BLaER1 (cell line): ENCODE measurements at regions not wholly inside any gene's neighbourhood (a gene's known extent, or its start where the extent isn't known, plus 50 kb on each side); places are given as distances from the start of the nearest gene placed in this dataset.

ENCODE experiments used
- H3K27ac ChIP-seq: shearing (Covaris generic); formaldehyde crosslinking; 2 replicates; pipeline ENCODE4 v1.8.1; 2022
- H3K27me3 ChIP-seq: shearing (Covaris generic); formaldehyde crosslinking; 2 replicates; pipeline ENCODE4 v1.8.1; 2022
- H3K36me3 ChIP-seq: shearing (Covaris generic); formaldehyde crosslinking; 2 replicates; pipeline ENCODE4 v1.8.1; 2022
- H3K4me1 ChIP-seq: shearing (Covaris generic); formaldehyde crosslinking; 2 replicates; pipeline ENCODE4 v1.8.1; 2022
- H3K4me2 ChIP-seq: shearing (Covaris generic); formaldehyde crosslinking; 2 replicates; pipeline ENCODE4 v1.8.1; 2022
- H3K4me3 ChIP-seq: shearing (Covaris generic); formaldehyde crosslinking; 2 replicates; pipeline ENCODE4 v1.8.1; 2022
- H3K9ac ChIP-seq: shearing (Covaris generic); formaldehyde crosslinking; 2 replicates; pipeline ENCODE4 v1.8.1; 2022
- H3K9me3 ChIP-seq: shearing (Covaris generic); formaldehyde crosslinking; 2 replicates; pipeline ENCODE4 v1.8.1; 2022
- H4K20me1 ChIP-seq: shearing (Covaris generic); formaldehyde crosslinking; 2 replicates; pipeline ENCODE4 v1.8.1; 2022
- Cebpa-rat ChIP-seq: shearing (Covaris generic); IDR thresholded peaks from 2 replicates; pipeline ENCODE4 v1.8.1; 2022

DNA sequence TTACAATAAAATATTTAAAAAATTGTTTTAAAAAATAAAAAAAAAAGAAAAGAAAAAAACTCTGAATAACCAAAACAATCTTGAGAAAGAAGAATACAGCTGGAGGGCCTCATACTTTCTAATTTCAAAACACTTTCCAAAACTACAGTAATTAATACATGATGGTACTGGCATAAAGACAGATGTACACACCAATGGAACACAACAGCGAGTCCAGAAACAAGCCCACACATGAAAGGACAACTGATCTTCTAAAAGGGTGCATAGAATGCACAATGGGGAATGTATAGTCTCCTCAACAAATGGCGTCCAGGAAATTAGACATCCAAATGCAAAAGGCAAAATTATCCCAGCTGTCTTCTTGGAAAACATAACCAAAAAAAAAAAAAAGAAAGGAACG lies 99.6 kb downstream of the LURAP1L start:
- Histone ChIP-seq H3K27me3 (no peaks in the 10 kb centered on the region), H4K20me1 (no peaks in the 10 kb centered on the region), H3K4me1 (no peaks in the 10 kb centered on the region), H3K9ac (no peak overlapping the region), H3K36me3 (no peaks in the 10 kb centered on the region), H3K4me3 (no peak overlapping the region), H3K9me3 (no peaks in the 10 kb centered on the region), H3K4me2 (no peak overlapping the region), H3K27ac (no peak overlapping the region)
- TF ChIP-seq Cebpa-rat: no peak

DNA sequence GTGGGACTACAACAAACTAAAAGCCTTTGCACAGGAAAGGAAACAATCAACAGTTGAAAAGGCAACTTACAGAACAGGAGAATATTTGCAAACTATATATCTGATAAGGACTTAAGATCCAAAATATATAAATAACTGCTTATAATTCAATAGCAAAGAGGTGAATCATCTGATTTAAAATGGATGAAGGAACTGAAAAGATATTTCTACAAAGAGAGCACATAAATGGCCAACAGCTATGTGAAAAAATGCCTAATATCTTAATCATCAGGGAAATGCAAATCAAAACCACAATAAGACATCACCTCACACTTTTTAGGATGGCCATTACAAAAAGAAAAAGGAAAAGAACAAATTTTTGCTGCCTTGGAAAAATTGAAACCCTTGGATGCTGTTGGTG lies 100.4 kb downstream of the LURAP1L start:
- H3K4me3 ChIP-seq: no peak overlapping the region

DNA sequence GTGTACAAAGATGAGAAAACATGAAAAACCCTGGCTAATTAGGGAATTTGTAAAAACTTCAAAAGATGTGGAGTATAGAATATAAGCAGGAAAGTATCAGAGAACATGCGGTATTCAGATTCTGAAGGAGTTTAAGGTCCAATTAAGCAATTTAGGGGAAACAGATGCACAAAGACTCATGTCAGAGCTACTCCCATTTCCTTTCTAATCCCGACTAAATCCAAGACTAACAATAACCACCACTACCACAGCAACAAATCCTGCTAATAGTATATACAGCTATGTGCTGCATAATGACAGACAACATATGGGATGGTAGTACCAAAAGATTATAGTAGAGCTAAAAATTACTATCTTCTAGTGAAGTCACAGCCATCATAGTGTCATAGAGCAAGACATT lies 102.1 kb downstream of the LURAP1L start:
- TF ChIP-seq Cebpa-rat: no peak
- Histone ChIP-seq H3K9me3 (no peaks in the 10 kb centered on the region), H3K36me3 (no peaks in the 10 kb centered on the region), H3K27ac (no peak overlapping the region), H3K27me3 (no peaks in the 10 kb centered on the region), H4K20me1 (no peaks in the 10 kb centered on the region), H3K9ac (no peak overlapping the region), H3K4me2 (no peak overlapping the region), H3K4me3 (no peak overlapping the region), H3K4me1 (no peaks in the 10 kb centered on the region)

More for the DNA sequence above, 100.4 kb downstream of the LURAP1L start:
- Histone ChIP-seq H3K27me3 (no peaks in the 10 kb centered on the region), H3K9me3 (no peaks in the 10 kb centered on the region), H3K27ac (no peak overlapping the region), H3K36me3 (no peaks in the 10 kb centered on the region), H3K4me2 (no peak overlapping the region), H3K4me1 (no peaks in the 10 kb centered on the region), H4K20me1 (no peaks in the 10 kb centered on the region), H3K9ac (no peak overlapping the region)
- no peak for TF ChIP-seq Cebpa-rat

DNA sequence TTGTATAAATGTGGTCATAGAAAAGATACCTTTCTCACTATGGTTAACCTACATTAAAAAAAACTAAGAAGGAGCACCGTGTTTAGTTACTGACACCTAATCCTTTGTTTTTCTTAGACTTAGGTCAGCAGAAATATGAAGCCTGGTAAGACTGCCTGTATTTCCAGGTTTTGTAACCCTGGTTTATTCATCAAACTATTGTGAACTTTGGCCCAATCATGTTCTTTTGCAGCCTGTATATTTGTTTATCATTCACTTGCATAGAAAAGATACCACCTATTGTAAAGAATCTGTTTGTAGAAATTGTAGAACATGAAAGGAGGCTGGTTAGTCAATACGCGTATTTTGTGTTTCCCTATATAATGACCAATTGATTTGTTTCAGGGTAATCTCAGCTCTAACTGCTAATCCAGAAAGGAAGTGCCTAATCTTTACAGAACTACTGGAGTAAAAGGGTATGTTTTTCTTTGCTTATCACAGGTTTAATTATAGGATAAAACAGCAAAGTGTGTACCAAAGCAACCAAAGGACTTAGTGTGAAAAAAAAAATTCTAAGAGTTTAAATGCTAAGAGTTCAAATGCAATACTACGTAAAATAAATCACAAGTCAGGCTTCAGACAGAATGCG lies 103.6 kb downstream of the LURAP1L start:
- no peak overlapping the region for H3K27ac ChIP-seq
- no peaks in the 10 kb centered on the region for H3K27me3 ChIP-seq
- H3K4me3 ChIP-seq: no peak overlapping the region
- H3K4me1 ChIP-seq: no peaks in the 10 kb centered on the region
- H3K4me2 ChIP-seq: no peak overlapping the region
- H3K36me3 ChIP-seq: no peaks in the 10 kb centered on the region
- H3K9me3 ChIP-seq: no peaks in the 10 kb centered on the region
- H4K20me1 ChIP-seq: no peaks in the 10 kb centered on the region
- no peak overlapping the region for H3K9ac ChIP-seq
- TF ChIP-seq Cebpa-rat: no peak

DNA sequence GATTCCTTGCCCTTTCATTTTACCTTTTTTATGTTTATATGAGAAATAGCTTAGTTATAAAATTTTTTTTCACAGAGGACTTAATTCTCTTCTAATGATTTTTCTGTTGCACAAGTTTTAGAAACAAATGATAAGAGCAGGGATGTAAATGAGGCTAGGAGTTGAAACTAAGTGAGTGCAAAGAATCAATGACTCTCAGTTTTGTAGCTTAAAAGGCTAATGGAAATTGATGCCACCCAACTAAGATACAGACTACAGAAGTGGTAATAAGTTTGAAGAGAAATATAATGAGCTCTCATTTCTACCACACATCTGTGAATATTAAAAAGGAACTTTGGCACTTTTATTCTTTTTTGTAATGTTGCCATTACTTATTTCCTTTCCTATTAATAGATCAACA lies 105.1 kb downstream of the LURAP1L start:
- Histone ChIP-seq H3K9ac (no peak overlapping the region), H3K27ac (no peak overlapping the region)

DNA sequence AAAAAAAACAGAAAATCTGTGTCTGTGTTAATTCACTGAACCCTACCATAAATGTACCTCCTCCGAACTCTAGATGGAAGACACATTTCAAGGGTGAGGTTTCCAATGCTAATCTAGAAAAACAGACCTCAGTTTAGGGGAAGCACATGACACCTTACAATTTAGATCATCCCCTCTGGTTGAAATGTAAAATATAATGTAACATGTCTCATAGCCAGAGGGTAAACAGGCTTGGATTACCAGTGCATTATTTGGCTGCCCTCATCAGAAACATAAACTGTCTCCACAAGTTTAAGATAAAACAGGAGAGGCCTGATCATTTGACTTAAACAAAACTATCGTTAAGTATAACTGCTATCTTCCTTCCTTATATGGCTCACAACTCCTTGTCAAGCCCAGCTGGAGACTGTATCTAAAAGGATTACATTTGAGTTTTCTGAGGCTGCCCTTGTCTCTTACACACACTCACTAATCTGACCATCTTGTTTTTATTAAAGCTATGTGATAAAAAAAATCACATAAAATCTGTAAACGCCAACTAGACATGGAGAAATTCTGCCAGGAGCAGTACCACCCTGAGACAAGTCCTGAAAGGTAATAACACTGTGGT lies 105.7 kb downstream of the LURAP1L start:
- Histone ChIP-seq H4K20me1 (no peaks in the 10 kb centered on the region), H3K4me1 (no peaks in the 10 kb centered on the region), H3K27ac (no peak overlapping the region), H3K4me2 (no peak overlapping the region), H3K27me3 (no peaks in the 10 kb centered on the region), H3K36me3 (no peaks in the 10 kb centered on the region), H3K9me3 (no peaks in the 10 kb centered on the region), H3K9ac (no peak overlapping the region), H3K4me3 (no peak overlapping the region)
- TF ChIP-seq Cebpa-rat: no peak

More for the DNA sequence above, 105.1 kb downstream of the LURAP1L start:
- Histone ChIP-seq H3K4me3 (no peak overlapping the region), H3K36me3 (no peaks in the 10 kb centered on the region), H3K4me2 (no peak overlapping the region), H4K20me1 (no peaks in the 10 kb centered on the region), H3K4me1 (no peaks in the 10 kb centered on the region), H3K9me3 (no peaks in the 10 kb centered on the region), H3K27me3 (no peaks in the 10 kb centered on the region)
- TF ChIP-seq Cebpa-rat: no peak

DNA sequence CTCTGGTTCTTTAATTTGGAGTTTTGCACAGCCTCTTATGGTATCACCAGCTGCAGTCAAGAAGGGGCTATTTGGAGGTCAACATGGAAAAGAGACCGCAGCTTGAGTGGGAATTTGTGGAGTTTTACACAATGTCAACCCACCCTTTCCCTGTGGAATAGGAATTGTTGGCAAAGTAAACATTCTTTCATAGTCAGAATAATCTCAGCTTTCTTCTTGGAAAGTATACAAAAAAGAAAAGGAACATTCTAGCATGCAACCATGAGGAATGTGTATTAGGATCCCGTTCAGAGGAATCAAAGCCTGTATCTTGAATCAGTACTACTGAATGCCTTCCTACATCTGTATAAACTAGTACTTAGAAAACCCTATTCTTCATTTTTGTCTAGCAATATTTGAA lies 107.6 kb downstream of the LURAP1L start:
- no peak overlapping the region for H3K27ac ChIP-seq
- H3K9me3 ChIP-seq: no peaks in the 10 kb centered on the region
- H3K9ac ChIP-seq: no peak overlapping the region
- no peak overlapping the region for H3K4me3 ChIP-seq
- TF ChIP-seq Cebpa-rat: no peak
- no peak overlapping the region for H3K4me2 ChIP-seq
- no peaks in the 10 kb centered on the region for H3K4me1 ChIP-seq
- H3K27me3 ChIP-seq: no peaks in the 10 kb centered on the region
- no peaks in the 10 kb centered on the region for H3K36me3 ChIP-seq
- H4K20me1 ChIP-seq: no peaks in the 10 kb centered on the region

DNA sequence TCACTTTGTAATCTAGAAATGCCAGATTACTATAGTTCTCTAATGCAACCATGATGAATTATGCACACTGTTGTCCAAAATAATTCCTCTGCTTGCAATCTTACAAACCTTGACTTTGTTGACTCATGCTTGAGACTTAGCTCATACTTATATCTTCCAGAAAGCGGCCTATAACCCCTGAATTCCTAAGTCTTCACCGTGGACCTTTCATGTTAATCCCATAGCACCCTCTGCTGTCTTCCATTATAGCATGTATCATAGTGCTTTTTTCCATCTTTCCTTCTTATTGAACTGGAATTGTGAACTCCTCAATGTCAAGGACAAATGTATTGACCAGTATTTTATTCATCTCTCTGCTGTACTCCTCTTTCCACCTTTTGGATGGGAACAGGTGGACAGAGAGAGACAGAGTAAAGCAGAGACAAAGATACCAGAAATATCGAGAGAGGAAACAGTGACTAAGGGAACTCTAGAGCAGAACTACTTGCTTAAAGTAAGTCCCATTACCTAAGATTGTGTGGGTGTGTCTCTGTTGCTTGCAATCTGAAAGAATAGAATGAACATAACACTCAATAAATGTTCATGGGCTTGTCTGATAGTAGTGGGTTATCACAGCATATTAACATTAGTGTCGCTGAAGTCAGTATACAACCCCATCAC lies 110.0 kb downstream of the LURAP1L start:
- Histone ChIP-seq H4K20me1 (no peaks in the 10 kb centered on the region), H3K4me1 (no peaks in the 10 kb centered on the region), H3K4me2 (no peak overlapping the region), H3K27ac (no peak overlapping the region), H3K36me3 (no peaks in the 10 kb centered on the region), H3K9ac (no peak overlapping the region), H3K27me3 (no peaks in the 10 kb centered on the region), H3K4me3 (no peak overlapping the region), H3K9me3 (no peaks in the 10 kb centered on the region)
- no peak for TF ChIP-seq Cebpa-rat

DNA sequence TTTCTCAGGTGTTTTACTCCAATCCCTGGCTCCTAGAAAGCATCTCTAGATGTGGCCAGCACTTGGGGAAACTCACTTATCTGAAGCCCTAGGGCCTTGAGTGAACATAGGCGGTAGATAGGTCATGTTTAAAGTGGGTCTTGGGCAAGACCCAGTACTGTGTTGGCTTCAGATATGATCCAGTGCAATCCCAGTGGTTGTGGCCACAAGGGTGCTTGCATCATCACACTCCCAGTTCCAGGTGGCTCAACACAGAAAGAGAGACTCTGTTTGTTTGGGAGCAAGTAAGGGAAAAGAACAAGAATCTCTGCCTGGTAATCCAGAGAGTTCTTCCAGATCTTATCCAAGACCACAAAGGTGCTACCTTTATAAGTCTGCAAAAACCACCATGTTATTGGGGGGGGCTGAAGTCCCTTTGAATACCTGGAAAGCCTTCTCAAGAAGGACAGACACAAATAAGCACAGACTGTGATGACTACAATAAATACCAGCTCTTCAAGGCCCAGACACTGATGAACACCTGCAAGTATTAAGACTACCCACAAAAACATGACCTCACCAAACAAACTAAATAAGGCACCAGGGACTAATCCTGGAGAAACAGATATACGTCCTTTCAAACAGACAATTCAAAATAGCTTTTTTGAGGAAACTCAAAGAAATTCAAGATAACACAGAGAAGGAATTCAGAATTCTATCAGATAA lies 114.7 kb downstream of the LURAP1L start:
- Histone ChIP-seq H3K9ac (no peak overlapping the region), H3K4me3 (no peak overlapping the region), H3K27me3 (no peaks in the 10 kb centered on the region), H3K4me2 (no peak overlapping the region), H4K20me1 (no peaks in the 10 kb centered on the region), H3K36me3 (no peaks in the 10 kb centered on the region), H3K27ac (no peak overlapping the region), H3K9me3 (no peaks in the 10 kb centered on the region), H3K4me1 (no peaks in the 10 kb centered on the region)
- TF ChIP-seq Cebpa-rat: no peak

DNA sequence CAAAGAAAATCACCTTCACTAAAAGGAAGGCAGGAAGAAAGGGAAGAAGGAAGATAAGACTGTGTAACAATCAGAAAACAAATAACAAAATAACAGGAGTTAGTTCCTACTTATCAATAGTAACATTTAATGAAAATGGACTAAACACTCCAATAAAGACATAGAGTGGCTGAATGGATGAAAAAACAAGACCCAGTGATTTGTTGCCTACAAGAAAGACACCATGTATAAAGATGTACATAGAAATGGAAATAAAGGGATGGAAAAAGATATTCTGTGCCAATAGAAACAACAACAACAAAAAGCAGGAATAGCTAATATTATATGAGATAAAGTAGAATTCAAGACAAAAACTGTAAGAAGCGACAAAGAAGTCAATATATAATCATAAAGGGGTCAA lies 116.8 kb downstream of the LURAP1L start:
- no peaks in the 10 kb centered on the region for H3K9me3 ChIP-seq
- no peak overlapping the region for H3K4me3 ChIP-seq
- no peak overlapping the region for H3K27ac ChIP-seq
- H3K36me3 ChIP-seq: no peaks in the 10 kb centered on the region
- no peaks in the 10 kb centered on the region for H3K4me1 ChIP-seq
- no peak for TF ChIP-seq Cebpa-rat
- H3K4me2 ChIP-seq: no peak overlapping the region
- no peaks in the 10 kb centered on the region for H4K20me1 ChIP-seq
- H3K9ac ChIP-seq: no peak overlapping the region
- no peaks in the 10 kb centered on the region for H3K27me3 ChIP-seq
